ENCODE measurements at regions not wholly inside any gene's neighbourhood (a gene's known extent, or its start where the extent isn't known, plus 50 kb on each side); places are given as distances from the start of the nearest gene placed in this dataset.
"Not testable (repeated sequence)": the region's sequence is repeated elsewhere in the genome, so short reads cannot be mapped to it uniquely, and the experiment has no call there.

DNA sequence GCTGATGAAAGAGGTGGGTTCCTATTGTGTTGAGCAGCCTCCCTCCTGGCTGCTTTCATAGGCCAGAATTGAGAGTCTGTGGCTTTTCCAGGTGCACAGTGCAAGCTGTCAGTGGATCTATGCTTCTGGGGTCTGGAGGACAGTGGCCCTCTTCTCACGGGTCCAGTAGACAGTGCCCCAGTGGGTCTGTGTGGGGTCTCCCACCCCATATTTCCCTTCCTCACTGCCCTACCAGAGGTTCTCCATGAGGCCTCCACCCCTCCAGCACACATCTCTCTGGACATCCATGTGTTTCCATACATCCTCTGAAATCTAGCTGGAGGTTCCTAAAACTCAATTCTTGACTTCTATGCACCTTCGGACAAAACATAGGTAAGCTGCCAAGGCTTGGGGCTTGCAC, 201.2 kb downstream of the FAM43A start:
- H3K4me1 ChIP-seq (ENCODE audit: control insufficient read depth, insufficient read depth, low read length): no peaks in the 10 kb centered on the region
- no peak overlapping the region for H3K4me3 ChIP-seq (ENCODE audit: low read depth, low read length)
- H3K9me3 ChIP-seq (ENCODE audit: control insufficient read depth, insufficient read depth, low read length): no peaks in the 10 kb centered on the region; the same call in 1 of the 2 replicates
- H3K36me3 ChIP-seq (ENCODE audit: control insufficient read depth, insufficient read depth, low read length): no peaks in the 10 kb centered on the region
- no peak overlapping the region for H3K27ac ChIP-seq (ENCODE audit: low read depth, low read length)
- H3K9ac ChIP-seq (ENCODE audit: low read depth, low read length): no peak overlapping the region
- no peaks in the 10 kb centered on the region for H3K27me3 ChIP-seq (ENCODE audit: control insufficient read depth, insufficient read depth, low read length)

DNA sequence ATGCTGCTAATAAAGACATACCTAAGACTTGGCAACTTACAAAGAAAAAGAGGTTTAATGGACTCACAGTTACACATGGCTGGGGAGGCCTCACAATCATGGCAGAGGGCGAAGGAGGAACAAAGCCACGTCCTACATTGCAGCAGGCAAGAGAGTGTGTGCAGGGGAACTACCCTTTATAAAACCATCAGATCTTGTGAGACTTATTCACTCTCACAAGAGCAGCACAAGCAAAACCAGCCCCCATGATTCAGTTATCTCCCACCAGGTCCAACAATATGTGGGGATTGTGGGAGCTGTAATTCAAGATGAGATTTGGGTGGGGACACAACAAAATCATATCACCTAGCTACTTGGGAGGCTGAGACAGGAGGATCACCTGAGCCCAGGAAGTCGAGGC, 202.4 kb downstream of the FAM43A start:
- H3K9me3 ChIP-seq (ENCODE audit: control insufficient read depth, insufficient read depth, low read length); H3K9ac ChIP-seq (ENCODE audit: low read depth, low read length); H3K4me3 ChIP-seq (ENCODE audit: low read depth, low read length); H3K27me3 ChIP-seq (ENCODE audit: control insufficient read depth, insufficient read depth, low read length); H3K36me3 ChIP-seq (ENCODE audit: control insufficient read depth, insufficient read depth, low read length); H3K4me1 ChIP-seq (ENCODE audit: control insufficient read depth, insufficient read depth, low read length); H3K27ac ChIP-seq (ENCODE audit: low read depth, low read length): not testable (repeated sequence)

DNA sequence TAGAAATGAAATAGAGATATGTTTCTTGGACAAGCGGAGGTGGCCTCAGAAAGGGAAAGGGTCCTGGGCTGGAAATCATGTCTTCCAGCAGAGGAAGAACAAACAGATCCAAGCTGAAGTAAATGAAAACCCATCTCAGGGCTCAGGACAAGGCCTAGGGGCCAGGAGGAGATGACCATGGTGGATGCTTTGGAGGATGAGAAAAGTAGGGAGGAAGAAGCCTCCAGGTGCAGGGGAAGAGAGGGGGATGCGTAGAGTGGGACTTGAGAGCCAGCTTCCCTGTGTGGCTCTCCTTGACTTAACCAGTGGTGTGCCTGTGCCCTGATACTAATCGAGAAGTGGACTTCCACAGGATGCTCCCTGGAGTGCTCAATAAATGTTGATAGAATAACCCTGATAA, 203.2 kb downstream of the FAM43A start:
- H3K4me1 ChIP-seq (ENCODE audit: control insufficient read depth, insufficient read depth, low read length): no peaks in the 10 kb centered on the region
- no peak overlapping the region for H3K27ac ChIP-seq (ENCODE audit: low read depth, low read length)
- H3K27me3 ChIP-seq (ENCODE audit: control insufficient read depth, insufficient read depth, low read length): no peaks in the 10 kb centered on the region
- no peak overlapping the region for H3K4me3 ChIP-seq (ENCODE audit: low read depth, low read length)
- H3K9me3 ChIP-seq (ENCODE audit: control insufficient read depth, insufficient read depth, low read length): no peaks in the 10 kb centered on the region; the same call in 1 of the 2 replicates
- H3K36me3 ChIP-seq (ENCODE audit: control insufficient read depth, insufficient read depth, low read length): no peaks in the 10 kb centered on the region
- H3K9ac ChIP-seq (ENCODE audit: low read depth, low read length): no peak overlapping the region

DNA sequence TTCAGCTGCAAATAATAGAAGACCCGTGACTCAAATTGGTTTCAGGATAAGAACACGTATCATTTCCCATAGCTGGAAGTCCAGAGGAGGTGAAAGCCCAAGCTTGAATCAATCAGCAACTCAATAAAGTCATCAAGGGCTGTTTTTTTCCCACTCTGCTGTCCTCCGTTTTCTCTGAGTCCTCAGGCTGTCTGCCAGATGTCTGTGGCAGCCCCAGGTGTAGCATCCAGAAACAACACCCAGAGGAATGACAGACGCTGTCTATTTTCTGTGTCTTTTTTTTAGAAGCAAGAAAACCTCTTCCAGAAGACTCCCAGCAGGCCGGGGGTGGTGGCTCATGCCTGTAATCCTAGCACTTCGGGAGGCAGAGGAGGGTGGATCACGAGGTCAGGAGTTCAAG, 204.4 kb downstream of the FAM43A start:
- Histone ChIP-seq H3K9me3 (ENCODE audit: control insufficient read depth, insufficient read depth, low read length) (no peaks in the 10 kb centered on the region; the same call in 1 of the 2 replicates), H3K36me3 (ENCODE audit: control insufficient read depth, insufficient read depth, low read length) (no peaks in the 10 kb centered on the region), H3K4me1 (ENCODE audit: control insufficient read depth, insufficient read depth, low read length) (no peaks in the 10 kb centered on the region), H3K27ac (ENCODE audit: low read depth, low read length) (no peak overlapping the region), H3K4me3 (ENCODE audit: low read depth, low read length) (no peak overlapping the region), H3K9ac (ENCODE audit: low read depth, low read length) (no peak overlapping the region), H3K27me3 (ENCODE audit: control insufficient read depth, insufficient read depth, low read length) (no peaks in the 10 kb centered on the region)

- no peaks in the 10 kb centered on the region for H3K36me3 ChIP-seq (ENCODE audit: control insufficient read depth, insufficient read depth, low read length)
These were observed 207.7 kb downstream of the FAM43A start for GRCh38 chr3:194893121-194893987.

GRCh38 chr3:194894538-194894937, 208.9 kb downstream of the FAM43A start:
- Histone ChIP-seq H3K36me3 (ENCODE audit: control insufficient read depth, insufficient read depth, low read length) (no peaks in the 10 kb centered on the region), H3K27ac (ENCODE audit: low read depth, low read length) (no peak overlapping the region), H3K9me3 (ENCODE audit: control insufficient read depth, insufficient read depth, low read length) (no peaks in the 10 kb centered on the region; the same call in 1 of the 2 replicates), H3K4me3 (ENCODE audit: low read depth, low read length) (no peak overlapping the region), H3K27me3 (ENCODE audit: control insufficient read depth, insufficient read depth, low read length) (no peaks in the 10 kb centered on the region), H3K9ac (ENCODE audit: low read depth, low read length) (no peak overlapping the region), H3K4me1 (ENCODE audit: control insufficient read depth, insufficient read depth, low read length) (no peaks in the 10 kb centered on the region)

More at GRCh38 chr3:194893121-194893987, 207.7 kb downstream of the FAM43A start:
- Histone ChIP-seq H3K27me3 (ENCODE audit: control insufficient read depth, insufficient read depth, low read length) (no peaks in the 10 kb centered on the region), H3K9ac (ENCODE audit: low read depth, low read length) (no peak overlapping the region), H3K4me1 (ENCODE audit: control insufficient read depth, insufficient read depth, low read length) (no peaks in the 10 kb centered on the region), H3K4me3 (ENCODE audit: low read depth, low read length) (no peak overlapping the region), H3K9me3 (ENCODE audit: control insufficient read depth, insufficient read depth, low read length) (no peaks in the 10 kb centered on the region; the same call in 1 of the 2 replicates), H3K27ac (ENCODE audit: low read depth, low read length) (no peak overlapping the region)

GRCh38 chr3:194900854-194901522, 215.3 kb downstream of the FAM43A start:
- peaks cover 12% of the 10 kb centered on the region for H3K9me3 ChIP-seq (ENCODE audit: control insufficient read depth, insufficient read depth, low read length)
- H3K27me3 ChIP-seq (ENCODE audit: control insufficient read depth, insufficient read depth, low read length): no peaks in the 10 kb centered on the region
- no peaks in the 10 kb centered on the region for H3K4me1 ChIP-seq (ENCODE audit: control insufficient read depth, insufficient read depth, low read length)
- no peak overlapping the region for H3K27ac ChIP-seq (ENCODE audit: low read depth, low read length)
- no peaks in the 10 kb centered on the region for H3K36me3 ChIP-seq (ENCODE audit: control insufficient read depth, insufficient read depth, low read length)
- H3K4me3 ChIP-seq (ENCODE audit: low read depth, low read length): no peak overlapping the region
- H3K9ac ChIP-seq (ENCODE audit: low read depth, low read length): no peak overlapping the region

DNA sequence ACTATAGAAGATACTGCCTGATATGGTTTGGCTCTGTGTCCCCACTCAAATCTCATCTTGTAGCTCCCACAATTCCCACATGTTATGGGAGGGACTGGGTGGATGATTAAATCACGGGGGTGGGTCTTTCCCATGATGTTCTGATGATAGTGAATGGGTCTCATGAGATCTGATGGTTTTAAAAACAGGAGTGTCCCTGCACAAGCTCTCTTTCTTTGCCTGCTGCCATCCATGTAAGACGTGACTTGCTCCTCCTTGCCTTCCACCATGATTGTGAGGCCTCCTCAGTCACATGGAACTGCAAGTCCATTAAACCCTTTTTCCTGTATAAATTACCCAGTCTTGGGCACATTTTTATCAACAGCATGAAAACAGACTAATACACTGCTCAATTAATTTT, 217.8 kb downstream of the FAM43A start:
- not testable (repeated sequence) for H3K4me3 ChIP-seq (ENCODE audit: low read depth, low read length); H3K27ac ChIP-seq (ENCODE audit: low read depth, low read length); H3K9ac ChIP-seq (ENCODE audit: low read depth, low read length)

DNA sequence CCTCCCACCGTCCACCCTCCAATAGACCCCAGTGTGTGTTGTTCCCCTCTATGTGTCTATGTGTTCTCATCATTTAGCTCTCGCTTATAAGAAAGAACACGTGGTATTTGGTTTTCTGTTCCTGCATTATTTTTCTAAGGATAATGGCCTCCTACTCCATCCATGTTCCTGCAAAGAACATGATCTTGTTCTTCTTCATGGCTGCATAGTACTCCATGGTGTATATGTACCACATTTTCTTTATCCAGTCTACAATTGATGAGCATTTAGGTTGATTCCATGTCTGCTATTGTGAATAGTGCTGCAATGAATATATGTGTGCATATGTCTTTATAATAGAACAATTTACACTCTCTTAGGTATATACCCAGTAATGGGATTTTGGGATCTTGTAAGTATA, 219.3 kb downstream of the FAM43A start:
- not testable (repeated sequence) for H3K4me3 ChIP-seq (ENCODE audit: low read depth, low read length); H3K4me1 ChIP-seq (ENCODE audit: control insufficient read depth, insufficient read depth, low read length); H3K36me3 ChIP-seq (ENCODE audit: control insufficient read depth, insufficient read depth, low read length); H3K27me3 ChIP-seq (ENCODE audit: control insufficient read depth, insufficient read depth, low read length); H3K9ac ChIP-seq (ENCODE audit: low read depth, low read length); H3K27ac ChIP-seq (ENCODE audit: low read depth, low read length)
- peaks cover 12% of the 10 kb centered on the region for H3K9me3 ChIP-seq (ENCODE audit: control insufficient read depth, insufficient read depth, low read length)

More for the DNA sequence above, 217.8 kb downstream of the FAM43A start:
- peaks cover 12% of the 10 kb centered on the region for H3K9me3 ChIP-seq (ENCODE audit: control insufficient read depth, insufficient read depth, low read length)
- H3K36me3 ChIP-seq (ENCODE audit: control insufficient read depth, insufficient read depth, low read length); H3K27me3 ChIP-seq (ENCODE audit: control insufficient read depth, insufficient read depth, low read length); H3K4me1 ChIP-seq (ENCODE audit: control insufficient read depth, insufficient read depth, low read length): not testable (repeated sequence)

DNA sequence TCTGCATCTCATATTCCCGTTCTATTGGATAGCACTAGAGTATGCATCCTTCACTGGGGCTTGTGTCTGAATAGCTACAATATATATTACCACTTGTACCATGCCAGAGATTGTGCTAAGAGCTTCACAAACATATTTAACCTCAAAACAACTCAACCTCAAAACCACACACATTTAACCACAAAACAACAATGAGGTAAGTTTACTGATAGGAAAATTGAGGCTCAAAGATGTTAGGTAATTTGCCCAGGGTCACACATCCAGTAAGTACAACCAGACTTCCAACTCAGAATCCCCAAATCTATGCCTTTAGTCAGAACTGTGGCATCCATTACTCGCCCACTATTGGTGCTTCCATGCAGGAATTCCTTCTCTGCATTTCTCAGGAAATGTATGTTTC, 220.0 kb downstream of the FAM43A start:
- Histone ChIP-seq H3K9ac (ENCODE audit: low read depth, low read length) (no peak overlapping the region), H3K4me3 (ENCODE audit: low read depth, low read length) (no peak overlapping the region), H3K4me1 (ENCODE audit: control insufficient read depth, insufficient read depth, low read length) (no peaks in the 10 kb centered on the region), H3K36me3 (ENCODE audit: control insufficient read depth, insufficient read depth, low read length) (no peaks in the 10 kb centered on the region), H3K27ac (ENCODE audit: low read depth, low read length) (no peak overlapping the region), H3K27me3 (ENCODE audit: control insufficient read depth, insufficient read depth, low read length) (no peaks in the 10 kb centered on the region), H3K9me3 (ENCODE audit: control insufficient read depth, insufficient read depth, low read length) (peaks cover 12% of the 10 kb centered on the region)

DNA sequence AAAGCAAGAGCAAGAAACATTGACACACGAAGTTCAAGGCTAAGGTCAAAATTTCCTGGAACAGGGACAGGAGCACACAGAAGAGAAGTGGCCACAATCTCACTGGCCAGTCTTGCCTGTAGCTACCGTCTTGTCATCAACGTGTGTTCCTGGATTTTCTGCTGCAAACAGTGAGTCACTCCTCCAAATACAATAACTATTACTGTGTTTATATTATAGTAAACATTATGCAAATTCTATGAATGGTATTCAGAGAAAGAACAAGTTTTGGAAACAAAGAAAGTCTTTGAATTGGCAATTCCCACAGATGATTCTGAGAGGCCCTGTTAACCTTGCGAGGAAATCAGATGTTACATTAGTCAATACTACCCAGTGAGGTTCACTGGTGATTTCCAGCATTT, 220.5 kb downstream of the FAM43A start:
- Histone ChIP-seq H3K27ac (ENCODE audit: low read depth, low read length) (no peak overlapping the region), H3K4me1 (ENCODE audit: control insufficient read depth, insufficient read depth, low read length) (no peaks in the 10 kb centered on the region), H3K36me3 (ENCODE audit: control insufficient read depth, insufficient read depth, low read length) (no peaks in the 10 kb centered on the region), H3K9me3 (ENCODE audit: control insufficient read depth, insufficient read depth, low read length) (peaks cover 12% of the 10 kb centered on the region), H3K27me3 (ENCODE audit: control insufficient read depth, insufficient read depth, low read length) (no peaks in the 10 kb centered on the region), H3K4me3 (ENCODE audit: low read depth, low read length) (no peak overlapping the region), H3K9ac (ENCODE audit: low read depth, low read length) (no peak overlapping the region)
